K562 (cell line): ENCODE measurements at regions not wholly inside any gene's neighbourhood (a gene's known extent, or its start where the extent isn't known, plus 50 kb on each side); places are given as distances from the start of the nearest gene placed in this dataset.

ENCODE experiments used
- BDP1 ChIP-seq: IDR thresholded peaks from 3 replicates; pipeline ENCODE4 v1.6.1; 2011; ENCODE audit not compliant: insufficient read length, insufficient read depth
- CHD7 ChIP-seq: fragments of 200-600 bp; sonication (generic); IDR thresholded peaks from one replicate; pipeline ENCODE4 v1.6.1; 2012; ENCODE audit warnings: mild to moderate bottlenecking, low read depth, low read length, inconsistent platforms
- FOXK1 ChIP-seq: sonication (generic); formaldehyde crosslinking; IDR thresholded peaks from 2 replicates; pipeline ENCODE4 v1.8.0; 2022; ENCODE audit warnings: missing genetic modification reagents, mild to moderate bottlenecking, borderline replicate concordance
- FOXM1 ChIP-seq, 2 experiments: fragments of 450-650 bp in 1 of 2; sonication (generic) in 1 of 2; formaldehyde crosslinking in 1 of 2; IDR thresholded peaks; 2 replicates each; pipeline versions ENCODE4 v1.6.1 to v1.9.0; 2017 to 2022; ENCODE audit warnings: low read depth in 2 of 2, mild to moderate bottlenecking in 2 of 2, missing genetic modification reagents in 1 of 2, moderate library complexity in 1 of 2
- NUFIP1 ChIP-seq: fragments of 450-650 bp; IDR thresholded peaks from 2 replicates; pipeline ENCODE4 v1.6.1; 2018; ENCODE audit not compliant: partially characterized antibody
- RHOXF2B ChIP-seq: fragments of 250-450 bp; sonication (Bioruptor Pico); conservative IDR thresholded peaks from 2 replicates; pipeline ENCODE4 v1.5.1; 2021
- SMARCB1 ChIP-seq: IDR thresholded peaks from 2 replicates; pipeline ENCODE4 v1.6.1; 2011; ENCODE audit warnings: improper control_type of control experiment, low read depth; ENCODE audit not compliant: insufficient read length
- USF1 ChIP-seq: sonication (generic); formaldehyde crosslinking; IDR thresholded peaks from 2 replicates; pipeline ENCODE4 v1.9.0; 2022; ENCODE audit warnings: mild to moderate bottlenecking, missing genetic modification reagents
- ZNF699 ChIP-seq: fragments of 250-450 bp; sonication (Bioruptor Pico); IDR thresholded peaks from 2 replicates; pipeline ENCODE4 v1.8.0; 2021; ENCODE audit warnings: mild to moderate bottlenecking, moderate library complexity; ENCODE audit not compliant: insufficient replicate concordance
- TF ChIP-seq, protein P1 (sequence below): sonication (generic); formaldehyde crosslinking; IDR thresholded peaks from 2 replicates; pipeline ENCODE4 v1.8.1; 2023; ENCODE audit warnings: mild to moderate bottlenecking, missing genetic modification reagents

DNA sequence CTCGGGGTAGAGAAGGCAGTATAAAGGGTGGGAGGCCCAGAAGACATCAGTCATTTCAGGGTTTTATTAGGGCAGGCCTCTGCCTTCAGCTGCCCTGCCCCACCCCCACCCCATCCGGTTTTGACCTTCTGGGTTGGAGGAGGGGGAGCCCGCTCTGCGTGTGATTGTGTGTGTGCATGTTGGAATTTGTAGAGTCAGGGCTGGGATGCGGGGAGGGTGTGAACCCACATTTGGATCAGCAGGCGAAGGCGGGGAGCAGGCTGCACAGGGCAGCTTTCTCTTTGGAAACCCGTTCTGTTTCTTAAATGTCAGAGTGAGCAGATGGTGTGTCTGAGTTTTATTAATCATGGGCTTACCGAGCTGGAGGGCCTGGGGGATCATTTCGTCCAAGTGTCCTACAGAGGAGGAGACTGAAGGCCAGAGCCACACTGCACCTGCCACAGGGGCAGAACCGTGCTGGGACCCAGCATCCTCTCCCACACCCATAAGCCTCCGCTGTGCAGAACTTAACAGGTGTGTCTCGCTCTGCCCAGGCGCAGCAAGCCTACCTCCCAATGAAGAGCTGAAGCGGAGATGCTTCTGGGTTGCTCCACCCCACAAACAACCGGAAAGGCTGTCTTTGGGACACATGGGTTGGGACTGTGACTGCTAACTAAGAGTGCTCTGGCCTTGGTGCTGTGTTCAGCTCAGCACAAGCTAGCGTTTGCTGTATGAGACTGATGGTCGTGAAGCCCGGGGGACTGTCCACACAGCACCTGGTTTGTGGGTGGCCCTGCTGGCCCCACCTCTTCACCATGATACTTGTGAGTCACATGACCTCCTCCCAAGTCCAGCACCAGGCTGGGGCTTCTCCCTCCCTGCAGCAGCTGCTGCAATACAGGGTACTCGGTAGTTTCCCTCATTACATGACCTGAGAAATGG is 70.9 kb upstream of the GSE1 start (continued):
- no peak for TF ChIP-seq CHD7
- peak; percentile 89 for TF ChIP-seq USF1 (CRISPR knock-in tag)
- no peak for TF ChIP-seq RHOXF2B (CRISPR knock-in tag)
- TF ChIP-seq NUFIP1 = no peak
- no peak for TF ChIP-seq SMARCB1
- no peak for TF ChIP-seq FOXK1 (CRISPR knock-in tag)
- TF ChIP-seq FOXM1 (IDR thresholded peaks at IDR 0.05; ENCODE audit: low read depth) = no peak
- TF ChIP-seq FOXM1 (CRISPR knock-in tag; IDR thresholded peaks at IDR 0.05; ENCODE audit: low read depth) = no peak
- no peak for TF ChIP-seq BDP1
- TF ChIP-seq ZNF699 (CRISPR knock-in tag) = no peak
- TF ChIP-seq, protein P1, sequence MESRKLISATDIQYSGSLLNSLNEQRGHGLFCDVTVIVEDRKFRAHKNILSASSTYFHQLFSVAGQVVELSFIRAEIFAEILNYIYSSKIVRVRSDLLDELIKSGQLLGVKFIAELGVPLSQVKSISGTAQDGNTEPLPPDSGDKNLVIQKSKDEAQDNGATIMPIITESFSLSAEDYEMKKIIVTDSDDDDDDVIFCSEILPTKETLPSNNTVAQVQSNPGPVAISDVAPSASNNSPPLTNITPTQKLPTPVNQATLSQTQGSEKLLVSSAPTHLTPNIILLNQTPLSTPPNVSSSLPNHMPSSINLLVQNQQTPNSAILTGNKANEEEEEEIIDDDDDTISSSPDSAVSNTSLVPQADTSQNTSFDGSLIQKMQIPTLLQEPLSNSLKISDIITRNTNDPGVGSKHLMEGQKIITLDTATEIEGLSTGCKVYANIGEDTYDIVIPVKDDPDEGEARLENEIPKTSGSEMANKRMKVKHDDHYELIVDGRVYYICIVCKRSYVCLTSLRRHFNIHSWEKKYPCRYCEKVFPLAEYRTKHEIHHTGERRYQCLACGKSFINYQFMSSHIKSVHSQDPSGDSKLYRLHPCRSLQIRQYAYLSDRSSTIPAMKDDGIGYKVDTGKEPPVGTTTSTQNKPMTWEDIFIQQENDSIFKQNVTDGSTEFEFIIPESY (CRISPR knock-in tag) = no peak; the same call in 1 of the 2 replicates
